Thyroid gland (tissue), 4 donors: ENCODE measurements at regions not wholly inside any gene's neighbourhood (a gene's known extent, or its start where the extent isn't known, plus 50 kb on each side); places are given as distances from the start of the nearest gene placed in this dataset.

Source experiments
- DNase-seq, 2 donors: peaks; one replicate each; pipeline ENCODE4 v3.0.0-alpha.2; 2019
- H3K27ac ChIP-seq, 3 donors: fragments of 200-600 bp; sonication (generic); 1 replicate in 2 of 3; 2 replicates in 1 of 3; pipeline ENCODE4 v1.5.1; 2016 to 2019; ENCODE audit warnings: mild to moderate bottlenecking in 1 of 3, moderate library complexity in 1 of 3
- H3K27me3 ChIP-seq: fragments of 200-600 bp; sonication (generic); one replicate; pipeline ENCODE4 v1.5.1; 2019
- H3K36me3 ChIP-seq, 2 donors: fragments of 200-600 bp; sonication (generic); one replicate each; pipeline ENCODE4 v1.5.1; 2016 to 2019
- H3K4me1 ChIP-seq, 2 donors: fragments of 200-600 bp; sonication (generic); one replicate each; pipeline ENCODE4 v1.5.1; 2017 to 2019
- H3K4me3 ChIP-seq, 3 donors: fragments of 200-600 bp; sonication (generic); replicated peaks in 1 of 3; 1 replicate in 2 of 3; 2 replicates in 1 of 3; pipeline ENCODE4 v1.5.1; 2016; ENCODE audit warnings: mild to moderate bottlenecking in 1 of 3
- H3K9me3 ChIP-seq: fragments of 200-600 bp; sonication (generic); one replicate; pipeline ENCODE4 v1.5.1; 2017
- POLR2A ChIP-seq, 2 donors: fragments of 450-650 bp; IDR thresholded peaks; one replicate each; pipeline ENCODE4 v1.6.1; 2017; ENCODE audit warnings: antibody characterized with exemption in 2 of 2, mild to moderate bottlenecking in 2 of 2, moderate library complexity in 1 of 2
- WGBS, 2 donors: methylation state at CpG; one replicate each; pipeline ENCODE4 v1.1.5; 2017; 5-methylcytosine and 5-hydroxymethylcytosine counted together
- intact Hi-C: fragments of 100-400 bp; cut with DNase I; formaldehyde crosslinking; loops from one replicate; pipeline ENCODE4 v1.15.1; 2023
- TF ChIP-seq, protein P1 (sequence below), 6 experiments: fragments of 200-600 bp in 3 of 6; fragments of 450-650 bp in 3 of 6; sonication (generic) in 3 of 6; IDR thresholded peaks; one replicate each; pipeline ENCODE4 v1.5.1; 2016 to 2019; ENCODE audit warnings: antibody characterized with exemption in 6 of 6, mild to moderate bottlenecking in 2 of 6, inconsistent platforms in 1 of 6, moderate library complexity in 1 of 6

DNA sequence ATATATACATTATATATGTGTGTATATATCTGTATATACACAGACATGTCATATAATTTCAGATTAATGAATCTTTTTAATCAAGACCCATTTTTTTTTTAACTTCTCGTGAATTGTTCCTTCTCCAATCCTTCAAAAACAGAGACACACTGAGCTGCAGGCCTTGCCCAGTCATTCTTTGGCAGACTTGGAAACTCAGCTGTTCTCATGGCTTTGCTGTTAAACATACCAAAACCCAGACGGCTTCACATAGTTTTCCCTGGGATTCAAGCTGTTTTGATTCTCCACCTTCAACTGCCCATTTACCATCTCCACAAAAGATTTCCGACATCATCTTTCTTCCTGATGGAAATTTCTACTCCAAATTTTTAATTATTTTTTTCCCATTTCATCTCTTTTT, 148.7 kb downstream of the KCNJ2 start:
- H3K9me3 ChIP-seq: no peaks in the 10 kb centered on the region
- no peaks in the 10 kb centered on the region for H3K27me3 ChIP-seq
- intact Hi-C loops: no loop called here
- peaks cover 19 to 24% of the 10 kb centered on the region in 2 donors for H3K4me1 ChIP-seq
- 82 to 83% methylated on average over 3 of the region's 3 CpGs for WGBS, 2 donors
- no peak overlapping the region for H3K27ac ChIP-seq
- DNase-seq: no peak
- TF ChIP-seq POLR2A (IDR thresholded peaks at IDR 0.05): no peak
- TF ChIP-seq, protein P1, sequence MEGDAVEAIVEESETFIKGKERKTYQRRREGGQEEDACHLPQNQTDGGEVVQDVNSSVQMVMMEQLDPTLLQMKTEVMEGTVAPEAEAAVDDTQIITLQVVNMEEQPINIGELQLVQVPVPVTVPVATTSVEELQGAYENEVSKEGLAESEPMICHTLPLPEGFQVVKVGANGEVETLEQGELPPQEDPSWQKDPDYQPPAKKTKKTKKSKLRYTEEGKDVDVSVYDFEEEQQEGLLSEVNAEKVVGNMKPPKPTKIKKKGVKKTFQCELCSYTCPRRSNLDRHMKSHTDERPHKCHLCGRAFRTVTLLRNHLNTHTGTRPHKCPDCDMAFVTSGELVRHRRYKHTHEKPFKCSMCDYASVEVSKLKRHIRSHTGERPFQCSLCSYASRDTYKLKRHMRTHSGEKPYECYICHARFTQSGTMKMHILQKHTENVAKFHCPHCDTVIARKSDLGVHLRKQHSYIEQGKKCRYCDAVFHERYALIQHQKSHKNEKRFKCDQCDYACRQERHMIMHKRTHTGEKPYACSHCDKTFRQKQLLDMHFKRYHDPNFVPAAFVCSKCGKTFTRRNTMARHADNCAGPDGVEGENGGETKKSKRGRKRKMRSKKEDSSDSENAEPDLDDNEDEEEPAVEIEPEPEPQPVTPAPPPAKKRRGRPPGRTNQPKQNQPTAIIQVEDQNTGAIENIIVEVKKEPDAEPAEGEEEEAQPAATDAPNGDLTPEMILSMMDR (IDR thresholded peaks at IDR 0.05): no peak
- H3K36me3 ChIP-seq: no peaks in the 10 kb centered on the region
- no peak overlapping the region for H3K4me3 ChIP-seq

DNA sequence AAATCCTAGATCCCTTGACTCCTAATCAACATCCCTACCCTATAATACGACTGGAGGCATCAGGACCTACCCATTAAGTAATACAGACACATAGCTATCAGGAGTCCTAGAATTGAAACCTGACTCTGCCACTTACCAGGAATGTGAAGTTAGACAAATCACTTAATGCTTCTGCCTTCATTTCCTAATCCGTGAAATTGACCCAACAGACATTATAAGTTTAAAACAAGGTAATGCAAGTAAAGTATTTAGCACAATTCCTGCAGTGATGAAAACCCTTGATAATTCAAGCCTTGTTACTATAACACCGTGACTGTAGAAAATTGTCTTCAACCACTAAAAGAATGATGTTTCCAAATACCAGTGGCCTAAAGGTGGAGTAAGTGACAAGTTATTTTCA, 150.2 kb downstream of the KCNJ2 start:
- no peaks in the 10 kb centered on the region for H3K36me3 ChIP-seq
- H3K27ac ChIP-seq: no peak overlapping the region
- no peaks in the 10 kb centered on the region for H3K27me3 ChIP-seq
- intact Hi-C loops: no loop called here
- H3K4me1 ChIP-seq: peaks cover 24 to 26% of the 10 kb centered on the region in 2 donors
- no peak overlapping the region for H3K4me3 ChIP-seq
- TF ChIP-seq, protein P1 (IDR thresholded peaks at IDR 0.05): no peak
- TF ChIP-seq POLR2A (IDR thresholded peaks at IDR 0.05): no peak
- H3K9me3 ChIP-seq: no peaks in the 10 kb centered on the region
- WGBS, 2 donors: 90 to 94% methylated on average over 3 of the region's 3 CpGs
- no peak for DNase-seq

DNA sequence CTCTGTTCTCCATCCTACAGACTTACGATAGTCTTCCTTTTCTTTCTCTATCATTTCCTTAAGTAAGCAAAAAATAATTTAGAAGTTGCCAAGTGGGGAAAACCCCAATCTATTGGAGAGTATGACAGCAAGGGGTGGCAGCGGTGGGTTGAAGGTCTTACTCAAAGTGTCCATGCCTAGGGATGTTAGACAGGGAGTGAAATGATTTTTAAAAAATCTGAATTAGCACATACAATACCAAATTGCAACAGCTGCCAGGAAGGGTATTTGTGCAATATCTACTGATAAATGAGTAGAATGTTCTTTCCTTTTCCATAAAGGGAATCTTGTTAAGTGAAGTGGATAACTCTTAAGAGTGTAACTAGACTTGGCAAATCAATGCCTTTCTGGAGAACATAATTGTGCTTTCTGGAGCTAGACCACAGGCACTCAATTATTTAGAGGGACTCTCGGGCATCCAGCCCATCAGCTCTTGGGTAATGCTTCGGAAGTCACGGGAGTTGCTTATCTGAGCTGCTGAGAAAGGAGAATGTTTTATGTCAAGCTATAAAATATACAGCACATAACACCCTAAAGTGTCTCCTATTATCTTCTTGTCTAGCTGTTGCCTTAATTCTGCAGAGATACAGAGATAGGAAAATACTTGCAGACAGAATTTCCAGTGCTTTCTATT, 151.5 kb downstream of the KCNJ2 start:
- H3K9me3 ChIP-seq: no peaks in the 10 kb centered on the region
- no peak overlapping the region for H3K4me3 ChIP-seq
- WGBS, 2 donors: 34 to 36% methylated on average over 5 of the region's 5 CpGs
- no peaks in the 10 kb centered on the region for H3K36me3 ChIP-seq
- peaks cover 24 to 26% of the 10 kb centered on the region in 2 donors for H3K4me1 ChIP-seq
- TF ChIP-seq POLR2A (IDR thresholded peaks at IDR 0.05): no peak
- TF ChIP-seq, protein P1 (IDR thresholded peaks at IDR 0.05): no peak
- intact Hi-C loops: no loop called here
- no peaks in the 10 kb centered on the region for H3K27me3 ChIP-seq
- DNase-seq: peak; percentile 72 to 73
- H3K27ac ChIP-seq: no peak overlapping the region

DNA sequence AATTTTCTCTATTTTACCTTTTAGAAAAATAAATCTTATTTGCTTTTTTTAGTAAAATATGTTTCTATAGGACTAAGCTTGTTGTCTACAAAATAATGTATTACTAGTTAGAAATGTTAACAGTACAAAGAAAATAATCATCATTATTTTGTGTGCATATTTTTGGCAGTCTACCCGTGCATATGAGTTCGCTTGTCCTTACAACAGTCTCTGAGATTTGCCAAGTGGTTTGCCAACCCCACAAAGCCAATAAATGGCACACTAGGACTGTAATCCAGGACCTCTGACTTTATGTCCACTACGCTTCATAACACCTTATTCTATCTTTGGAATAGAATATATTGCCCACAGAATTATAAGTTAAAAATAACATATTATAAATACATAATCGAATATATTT, 152.0 kb downstream of the KCNJ2 start:
- WGBS, 2 donors: 82 to 85% methylated on average over 4 of the region's 4 CpGs
- H3K4me1 ChIP-seq: peaks cover 24 to 26% of the 10 kb centered on the region in 2 donors
- no peaks in the 10 kb centered on the region for H3K27me3 ChIP-seq
- TF ChIP-seq, protein P1 (IDR thresholded peaks at IDR 0.05): no peak
- TF ChIP-seq POLR2A (IDR thresholded peaks at IDR 0.05): no peak
- no peaks in the 10 kb centered on the region for H3K9me3 ChIP-seq
- no peak overlapping the region for H3K27ac ChIP-seq
- intact Hi-C loops: no loop called here
- no peak overlapping the region for H3K4me3 ChIP-seq
- no peak for DNase-seq
- H3K36me3 ChIP-seq: no peaks in the 10 kb centered on the region

DNA sequence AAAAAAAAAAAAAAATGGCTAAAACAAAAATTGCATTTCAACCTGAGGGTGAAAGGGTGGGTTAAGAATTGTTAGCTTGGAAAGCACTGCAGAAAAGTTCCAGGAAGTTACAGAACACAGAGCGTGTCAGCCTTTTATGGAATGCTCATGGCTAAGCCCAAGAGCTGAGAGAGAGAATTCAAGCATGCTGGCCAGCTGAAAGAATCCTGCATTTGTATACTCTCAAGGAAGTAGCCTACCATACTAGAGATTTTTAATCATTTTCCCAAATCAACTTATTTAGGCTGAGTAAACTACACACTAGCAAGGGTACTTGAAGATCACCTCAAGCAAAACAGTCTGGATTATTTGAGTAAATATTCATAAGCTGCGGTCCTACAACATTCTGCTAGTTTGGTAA, 153.9 kb downstream of the KCNJ2 start:
- Histone ChIP-seq H3K4me3 (no peak overlapping the region), H3K36me3 (no peaks in the 10 kb centered on the region), H3K4me1 (peaks cover 24 to 26% of the 10 kb centered on the region in 2 donors), H3K27ac (no peak overlapping the region), H3K27me3 (no peaks in the 10 kb centered on the region), H3K9me3 (no peaks in the 10 kb centered on the region)
- intact Hi-C loops: no loop called here
- peak; percentile 45 to 47 for DNase-seq
- WGBS, 2 donors: 31 to 42% methylated on average over 2 of the region's 2 CpGs
- TF ChIP-seq POLR2A (IDR thresholded peaks at IDR 0.05): no peak
- TF ChIP-seq, protein P1 (IDR thresholded peaks at IDR 0.05): no peak
